ENCODE measurements at regions not wholly inside any gene's neighbourhood (a gene's known extent, or its start where the extent isn't known, plus 50 kb on each side); places are given as distances from the start of the nearest gene placed in this dataset.

- Histone ChIP-seq H3K9ac (ENCODE audit: low read depth, low read length) (no peak overlapping the region), H3K9me3 (ENCODE audit: insufficient read depth, low read depth, low read length) (no peaks in the 10 kb centered on the region), H3K27me3 (ENCODE audit: insufficient read depth, low read length) (no peaks in the 10 kb centered on the region), H3K27ac (ENCODE audit: low read depth, low read length) (peak overlapping the region; percentile 54; the same call in 1 of the 2 replicates), H3K4me1 (ENCODE audit: insufficient read depth, low read length) (no peaks in the 10 kb centered on the region), H3K4me3 (ENCODE audit: low read length) (no peak overlapping the region), H3K36me3 (ENCODE audit: insufficient read depth, low read length) (no peaks in the 10 kb centered on the region)
- WGBS = no CpG with 5 or more reads among the region's 1 CpG
Observed at GRCh38 chr18:67092141-67092540, 424.4 kb downstream of the DSEL start.

- H3K9ac ChIP-seq (ENCODE audit: low read depth, low read length) = no peak overlapping the region
- H3K27me3 ChIP-seq (ENCODE audit: insufficient read depth, low read length) = no peaks in the 10 kb centered on the region
- no peaks in the 10 kb centered on the region for H3K36me3 ChIP-seq (ENCODE audit: insufficient read depth, low read length)
- WGBS = 91% methylated on average over 3 of the region's 3 CpGs
- no peaks in the 10 kb centered on the region for H3K9me3 ChIP-seq (ENCODE audit: insufficient read depth, low read depth, low read length)
- H3K27ac ChIP-seq (ENCODE audit: low read depth, low read length) = no peak overlapping the region
- peaks cover 7% of the 10 kb centered on the region for H3K4me1 ChIP-seq (ENCODE audit: insufficient read depth, low read length)
- H3K4me3 ChIP-seq (ENCODE audit: low read length) = no peak overlapping the region
Observed at GRCh38 chr18:67081482-67082211, 434.9 kb downstream of the DSEL start.

- Histone ChIP-seq H3K36me3 (ENCODE audit: insufficient read depth, low read length) (no peaks in the 10 kb centered on the region), H3K4me1 (ENCODE audit: insufficient read depth, low read length) (peaks cover 7% of the 10 kb centered on the region)
- 94% methylated on average over 3 of the region's 5 CpGs for WGBS
Observed at GRCh38 chr18:67080601-67081000, 435.9 kb downstream of the DSEL start.

DNA sequence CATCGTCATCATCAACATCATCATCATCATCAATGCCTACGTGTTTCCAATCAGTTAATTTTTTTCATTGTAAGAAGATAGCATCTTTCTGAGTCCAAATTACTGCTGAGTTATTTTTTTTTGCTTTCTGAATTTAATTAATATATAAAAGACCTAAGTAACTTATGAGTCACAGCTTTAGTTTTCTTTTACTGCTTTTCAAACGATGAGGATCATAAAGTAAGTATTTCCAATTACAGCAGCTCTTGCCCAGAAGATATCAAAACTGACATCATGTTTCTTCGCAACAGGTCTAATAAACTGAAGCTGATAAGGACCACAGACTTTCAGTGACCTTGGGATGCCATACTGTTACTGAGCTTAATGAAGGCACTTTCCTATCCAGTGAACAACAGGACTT is 442.2 kb downstream of the DSEL start:
- no peaks in the 10 kb centered on the region for H3K27me3 ChIP-seq (ENCODE audit: insufficient read depth, low read length)
- no peaks in the 10 kb centered on the region for H3K36me3 ChIP-seq (ENCODE audit: insufficient read depth, low read length)
- no peak overlapping the region for H3K27ac ChIP-seq (ENCODE audit: low read depth, low read length)
- H3K4me3 ChIP-seq (ENCODE audit: low read length) = no peak overlapping the region
- peaks cover 7% of the 10 kb centered on the region for H3K4me1 ChIP-seq (ENCODE audit: insufficient read depth, low read length)
- WGBS = 68% methylated on average over 4 of the region's 4 CpGs
- no peaks in the 10 kb centered on the region for H3K9me3 ChIP-seq (ENCODE audit: insufficient read depth, low read depth, low read length)
- H3K9ac ChIP-seq (ENCODE audit: low read depth, low read length) = no peak overlapping the region

More at GRCh38 chr18:67080601-67081000, 435.9 kb downstream of the DSEL start:
- no peak overlapping the region for H3K4me3 ChIP-seq (ENCODE audit: low read length)
- no peak overlapping the region for H3K27ac ChIP-seq (ENCODE audit: low read depth, low read length)
- H3K27me3 ChIP-seq (ENCODE audit: insufficient read depth, low read length) = no peaks in the 10 kb centered on the region
- no peaks in the 10 kb centered on the region for H3K9me3 ChIP-seq (ENCODE audit: insufficient read depth, low read depth, low read length)
- H3K9ac ChIP-seq (ENCODE audit: low read depth, low read length) = no peak overlapping the region

DNA sequence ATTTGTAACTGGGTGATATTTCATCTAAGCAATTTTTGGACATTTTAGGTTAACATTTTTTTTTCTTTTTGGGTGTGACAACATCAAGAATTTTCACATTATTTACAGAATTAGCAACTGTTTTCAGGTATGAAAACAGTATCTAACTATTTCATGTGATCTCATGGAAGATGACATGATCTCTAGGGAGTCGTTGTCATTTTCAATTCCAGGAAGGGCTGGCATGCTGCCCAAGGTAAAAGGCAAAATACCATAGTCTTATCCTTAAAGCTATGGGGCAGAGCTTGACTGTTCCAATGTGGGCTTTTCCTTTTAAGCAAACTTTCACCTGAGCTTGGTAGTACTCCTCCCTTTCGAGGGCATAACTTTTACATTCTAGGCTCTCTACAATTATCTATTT is 443.7 kb downstream of the DSEL start:
- Histone ChIP-seq H3K9me3 (ENCODE audit: insufficient read depth, low read depth, low read length) (no peaks in the 10 kb centered on the region), H3K36me3 (ENCODE audit: insufficient read depth, low read length) (no peaks in the 10 kb centered on the region), H3K4me1 (ENCODE audit: insufficient read depth, low read length) (peaks cover 2% of the 10 kb centered on the region), H3K27me3 (ENCODE audit: insufficient read depth, low read length) (no peaks in the 10 kb centered on the region), H3K9ac (ENCODE audit: low read depth, low read length) (no peak overlapping the region), H3K27ac (ENCODE audit: low read depth, low read length) (no peak overlapping the region), H3K4me3 (ENCODE audit: low read length) (no peak overlapping the region)
- WGBS = 89% methylated on average over 2 of the region's 2 CpGs

GRCh38 chr18:67068608-67069007 is 447.9 kb downstream of the DSEL start:
- 95% methylated on average over 2 of the region's 2 CpGs for WGBS
- no peak overlapping the region for H3K4me3 ChIP-seq (ENCODE audit: low read length)
- no peak overlapping the region for H3K27ac ChIP-seq (ENCODE audit: low read depth, low read length)
- no peaks in the 10 kb centered on the region for H3K27me3 ChIP-seq (ENCODE audit: insufficient read depth, low read length)
- no peaks in the 10 kb centered on the region for H3K36me3 ChIP-seq (ENCODE audit: insufficient read depth, low read length)
- no peaks in the 10 kb centered on the region for H3K4me1 ChIP-seq (ENCODE audit: insufficient read depth, low read length)
- H3K9me3 ChIP-seq (ENCODE audit: insufficient read depth, low read depth, low read length) = no peaks in the 10 kb centered on the region
- H3K9ac ChIP-seq (ENCODE audit: low read depth, low read length) = no peak overlapping the region

GRCh38 chr18:67047334-67047733 is 443.4 kb upstream of the CDH19 start:
- Histone ChIP-seq H3K4me3 (ENCODE audit: low read length) (no peak overlapping the region), H3K9ac (ENCODE audit: low read depth, low read length) (no peak overlapping the region), H3K36me3 (ENCODE audit: insufficient read depth, low read length) (no peaks in the 10 kb centered on the region), H3K9me3 (ENCODE audit: insufficient read depth, low read depth, low read length) (no peaks in the 10 kb centered on the region), H3K27ac (ENCODE audit: low read depth, low read length) (no peak overlapping the region), H3K27me3 (ENCODE audit: insufficient read depth, low read length) (no peaks in the 10 kb centered on the region), H3K4me1 (ENCODE audit: insufficient read depth, low read length) (no peaks in the 10 kb centered on the region)
- 85% methylated on average over 5 of the region's 6 CpGs for WGBS

DNA sequence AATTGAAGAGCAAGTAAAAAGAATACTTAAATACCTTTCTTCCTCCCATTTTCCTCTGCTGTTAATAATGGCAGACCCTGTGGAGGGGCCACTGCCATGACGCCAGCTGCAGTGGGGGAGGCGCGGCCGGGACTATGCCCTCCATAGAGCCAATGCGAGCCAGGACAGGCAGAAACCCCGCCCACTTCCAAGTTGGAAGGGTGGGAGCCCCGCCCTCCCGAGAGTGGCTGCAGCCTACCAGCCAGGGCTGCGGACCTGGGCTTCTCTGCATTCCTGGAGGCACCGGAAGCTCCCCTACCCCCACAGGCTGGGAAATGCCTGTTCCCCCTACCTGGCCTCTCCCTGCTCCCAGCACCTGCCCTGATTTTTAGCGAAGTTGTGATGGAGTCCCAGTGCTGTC is 439.4 kb upstream of the CDH19 start:
- Histone ChIP-seq H3K4me1 (ENCODE audit: insufficient read depth, low read length) (peaks cover 7% of the 10 kb centered on the region; the same call in 1 of the 2 replicates), H3K4me3 (ENCODE audit: low read length) (no peak overlapping the region), H3K9ac (ENCODE audit: low read depth, low read length) (no peak overlapping the region), H3K9me3 (ENCODE audit: insufficient read depth, low read depth, low read length) (no peaks in the 10 kb centered on the region), H3K27me3 (ENCODE audit: insufficient read depth, low read length) (no peaks in the 10 kb centered on the region), H3K36me3 (ENCODE audit: insufficient read depth, low read length) (no peaks in the 10 kb centered on the region), H3K27ac (ENCODE audit: low read depth, low read length) (no peak overlapping the region)
- 94% methylated on average over 11 of the region's 11 CpGs for WGBS

DNA sequence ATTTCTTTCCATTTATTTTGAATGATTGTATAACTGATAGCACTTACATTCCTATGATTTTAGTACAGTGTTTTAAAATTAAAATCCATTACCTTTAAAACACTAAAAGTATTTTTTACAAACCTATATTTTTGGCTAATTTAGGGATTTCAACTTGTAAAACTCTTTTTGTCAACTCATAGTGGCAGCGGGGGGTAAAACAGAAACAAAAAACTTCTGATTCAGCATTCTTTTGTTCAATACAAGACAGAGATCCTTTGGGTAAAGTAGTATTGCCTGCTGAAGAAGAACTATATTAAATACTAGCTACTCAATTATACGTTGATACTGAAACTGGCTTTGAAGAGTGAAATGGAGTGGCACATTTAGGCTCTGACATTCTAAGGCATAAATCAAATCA is 437.4 kb upstream of the CDH19 start:
- 89% methylated on average over 1 of the region's 2 CpGs for WGBS
- H3K4me3 ChIP-seq (ENCODE audit: low read length) = no peak overlapping the region
- no peaks in the 10 kb centered on the region for H3K27me3 ChIP-seq (ENCODE audit: insufficient read depth, low read length)
- H3K36me3 ChIP-seq (ENCODE audit: insufficient read depth, low read length) = no peaks in the 10 kb centered on the region
- no peak overlapping the region for H3K9ac ChIP-seq (ENCODE audit: low read depth, low read length)
- H3K27ac ChIP-seq (ENCODE audit: low read depth, low read length) = no peak overlapping the region
- peaks cover 7% of the 10 kb centered on the region; the same call in 1 of the 2 replicates for H3K4me1 ChIP-seq (ENCODE audit: insufficient read depth, low read length)
- no peaks in the 10 kb centered on the region for H3K9me3 ChIP-seq (ENCODE audit: insufficient read depth, low read depth, low read length)

GRCh38 chr18:67035026-67035425 is 431.1 kb upstream of the CDH19 start:
- no peaks in the 10 kb centered on the region for H3K9me3 ChIP-seq (ENCODE audit: insufficient read depth, low read depth, low read length)
- H3K4me3 ChIP-seq (ENCODE audit: low read length) = no peak overlapping the region
- H3K9ac ChIP-seq (ENCODE audit: low read depth, low read length) = no peak overlapping the region
- WGBS = 66% methylated on average over 4 of the region's 4 CpGs
- peak overlapping the region; percentile 20; the same call in 1 of the 2 replicates for H3K27ac ChIP-seq (ENCODE audit: low read depth, low read length)
- no peaks in the 10 kb centered on the region for H3K36me3 ChIP-seq (ENCODE audit: insufficient read depth, low read length)
- no peaks in the 10 kb centered on the region for H3K27me3 ChIP-seq (ENCODE audit: insufficient read depth, low read length)
- peaks cover 8% of the 10 kb centered on the region; the same call in 1 of the 2 replicates for H3K4me1 ChIP-seq (ENCODE audit: insufficient read depth, low read length)

- Histone ChIP-seq H3K4me3 (ENCODE audit: low read length) (no peak overlapping the region), H3K4me1 (ENCODE audit: insufficient read depth, low read length) (peaks cover 5% of the 10 kb centered on the region; the same call in 1 of the 2 replicates), H3K9me3 (ENCODE audit: insufficient read depth, low read depth, low read length) (no peaks in the 10 kb centered on the region), H3K27ac (ENCODE audit: low read depth, low read length) (no peak overlapping the region), H3K9ac (ENCODE audit: low read depth, low read length) (no peak overlapping the region), H3K36me3 (ENCODE audit: insufficient read depth, low read length) (no peaks in the 10 kb centered on the region), H3K27me3 (ENCODE audit: insufficient read depth, low read length) (no peaks in the 10 kb centered on the region)
Observed at GRCh38 chr18:67023059-67023458, 419.2 kb upstream of the CDH19 start.

- Histone ChIP-seq H3K9me3 (ENCODE audit: insufficient read depth, low read depth, low read length) (no peaks in the 10 kb centered on the region), H3K27me3 (ENCODE audit: insufficient read depth, low read length) (no peaks in the 10 kb centered on the region), H3K36me3 (ENCODE audit: insufficient read depth, low read length) (no peaks in the 10 kb centered on the region), H3K27ac (ENCODE audit: low read depth, low read length) (no peak overlapping the region), H3K4me1 (ENCODE audit: insufficient read depth, low read length) (no peaks in the 10 kb centered on the region), H3K4me3 (ENCODE audit: low read length) (no peak overlapping the region), H3K9ac (ENCODE audit: low read depth, low read length) (no peak overlapping the region)
Observed at GRCh38 chr18:67010919-67011318, 407.0 kb upstream of the CDH19 start.

Measured in HUES64 (cell line).